Osteocyte (in vitro differentiated cells): ENCODE measurements at regions not wholly inside any gene's neighbourhood (a gene's known extent, or its start where the extent isn't known, plus 50 kb on each side); places are given as distances from the start of the nearest gene placed in this dataset.

Source experiments
- DNase-seq: peaks from one replicate; pipeline ENCODE4 v3.0.0; 2021; ENCODE audit warnings: mixed read lengths; ENCODE audit not compliant: unreplicated experiment; ENCODE audit errors: extremely low spot score
- H3K27ac Mint-ChIP-seq: one replicate; pipeline ENCODE4 v1.8.0; 2021; ENCODE audit warnings: mild to moderate bottlenecking, mixed read lengths; ENCODE audit not compliant: unreplicated experiment
- H3K27me3 Mint-ChIP-seq: one replicate; pipeline ENCODE4 v1.8.0; 2021; ENCODE audit warnings: mixed read lengths; ENCODE audit not compliant: unreplicated experiment
- H3K36me3 Mint-ChIP-seq: one replicate; pipeline ENCODE4 v1.8.0; 2021; ENCODE audit warnings: mixed read lengths; ENCODE audit not compliant: unreplicated experiment
- H3K4me1 Mint-ChIP-seq: one replicate; pipeline ENCODE4 v1.8.0; 2021; ENCODE audit warnings: mixed read lengths; ENCODE audit not compliant: unreplicated experiment
- H3K4me3 Mint-ChIP-seq: one replicate; pipeline ENCODE4 v1.8.0; 2021; ENCODE audit warnings: mild to moderate bottlenecking, moderate library complexity, mixed read lengths; ENCODE audit not compliant: unreplicated experiment
- H3K9me3 Mint-ChIP-seq: one replicate; pipeline ENCODE4 v1.8.0; 2021; ENCODE audit warnings: mixed read lengths; ENCODE audit not compliant: unreplicated experiment
- TF ChIP-seq, protein P1 (sequence below): fragments of 200-600 bp; sonication (generic); IDR thresholded peaks from 2 replicates; pipeline ENCODE4 v1.5.0; 2021; ENCODE audit warnings: antibody characterized with exemption, mild to moderate bottlenecking, moderate library complexity

DNA sequence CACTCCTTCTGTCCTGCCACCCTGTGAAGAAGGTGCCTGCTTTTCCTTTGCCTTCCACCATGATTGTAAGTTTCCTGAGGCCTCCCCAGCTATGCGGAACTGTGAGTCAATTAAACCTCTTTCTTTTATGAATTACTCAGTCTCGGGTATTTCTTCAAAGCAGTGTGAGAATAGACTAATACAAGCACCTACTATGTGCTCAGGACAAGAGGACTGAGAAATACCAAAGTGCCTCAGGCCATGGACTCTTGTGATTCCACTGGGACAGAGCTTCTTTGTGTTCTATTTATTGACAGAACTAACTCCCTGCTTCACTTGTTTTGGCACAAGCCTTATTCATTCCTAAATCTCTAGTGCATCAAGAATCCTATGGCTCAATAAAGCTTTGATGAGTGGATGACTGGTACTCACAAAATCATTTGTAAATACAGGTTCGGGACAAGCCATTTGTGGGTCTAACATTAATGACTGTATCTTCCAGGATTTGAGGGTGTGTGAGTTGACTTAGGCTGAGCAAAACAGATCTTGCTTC lies 204.2 kb downstream of the PDCD6IP start:
- no peaks in the 10 kb centered on the region for H3K36me3 Mint-ChIP-seq
- no peak overlapping the region for H3K4me3 Mint-ChIP-seq
- H3K4me1 Mint-ChIP-seq: peaks cover 24% of the 10 kb centered on the region
- no peaks in the 10 kb centered on the region for H3K27me3 Mint-ChIP-seq
- no peak overlapping the region for H3K27ac Mint-ChIP-seq
- TF ChIP-seq, protein P1, sequence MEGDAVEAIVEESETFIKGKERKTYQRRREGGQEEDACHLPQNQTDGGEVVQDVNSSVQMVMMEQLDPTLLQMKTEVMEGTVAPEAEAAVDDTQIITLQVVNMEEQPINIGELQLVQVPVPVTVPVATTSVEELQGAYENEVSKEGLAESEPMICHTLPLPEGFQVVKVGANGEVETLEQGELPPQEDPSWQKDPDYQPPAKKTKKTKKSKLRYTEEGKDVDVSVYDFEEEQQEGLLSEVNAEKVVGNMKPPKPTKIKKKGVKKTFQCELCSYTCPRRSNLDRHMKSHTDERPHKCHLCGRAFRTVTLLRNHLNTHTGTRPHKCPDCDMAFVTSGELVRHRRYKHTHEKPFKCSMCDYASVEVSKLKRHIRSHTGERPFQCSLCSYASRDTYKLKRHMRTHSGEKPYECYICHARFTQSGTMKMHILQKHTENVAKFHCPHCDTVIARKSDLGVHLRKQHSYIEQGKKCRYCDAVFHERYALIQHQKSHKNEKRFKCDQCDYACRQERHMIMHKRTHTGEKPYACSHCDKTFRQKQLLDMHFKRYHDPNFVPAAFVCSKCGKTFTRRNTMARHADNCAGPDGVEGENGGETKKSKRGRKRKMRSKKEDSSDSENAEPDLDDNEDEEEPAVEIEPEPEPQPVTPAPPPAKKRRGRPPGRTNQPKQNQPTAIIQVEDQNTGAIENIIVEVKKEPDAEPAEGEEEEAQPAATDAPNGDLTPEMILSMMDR: no peak
- no peak for DNase-seq
- H3K9me3 Mint-ChIP-seq: no peaks in the 10 kb centered on the region

DNA sequence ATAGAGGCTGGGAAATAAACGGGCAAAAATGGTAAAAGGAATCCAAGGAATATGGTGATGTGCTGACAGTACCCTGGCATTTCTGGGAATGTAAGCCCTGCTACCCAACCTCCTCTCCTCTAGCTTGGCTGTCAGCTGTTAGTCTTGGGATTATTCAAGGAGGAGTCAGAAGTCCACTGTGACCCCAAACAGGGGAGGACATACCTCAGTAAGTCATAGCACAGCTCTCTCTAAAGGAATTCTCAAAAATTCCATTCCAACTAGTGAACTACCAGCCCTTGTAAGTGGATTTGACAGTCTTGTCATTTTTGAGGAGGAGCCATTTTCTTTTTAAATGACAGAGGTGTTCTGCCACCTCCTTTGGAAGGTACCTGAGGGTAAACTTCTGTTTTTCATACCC lies 207.5 kb downstream of the PDCD6IP start:
- H3K27ac Mint-ChIP-seq: peak overlapping the region; percentile 83
- H3K36me3 Mint-ChIP-seq: no peaks in the 10 kb centered on the region
- H3K27me3 Mint-ChIP-seq: no peaks in the 10 kb centered on the region
- H3K4me1 Mint-ChIP-seq: peaks cover 43% of the 10 kb centered on the region
- no peaks in the 10 kb centered on the region for H3K9me3 Mint-ChIP-seq
- no peak for DNase-seq
- no peak overlapping the region for H3K4me3 Mint-ChIP-seq
- TF ChIP-seq, protein P1: no peak

DNA sequence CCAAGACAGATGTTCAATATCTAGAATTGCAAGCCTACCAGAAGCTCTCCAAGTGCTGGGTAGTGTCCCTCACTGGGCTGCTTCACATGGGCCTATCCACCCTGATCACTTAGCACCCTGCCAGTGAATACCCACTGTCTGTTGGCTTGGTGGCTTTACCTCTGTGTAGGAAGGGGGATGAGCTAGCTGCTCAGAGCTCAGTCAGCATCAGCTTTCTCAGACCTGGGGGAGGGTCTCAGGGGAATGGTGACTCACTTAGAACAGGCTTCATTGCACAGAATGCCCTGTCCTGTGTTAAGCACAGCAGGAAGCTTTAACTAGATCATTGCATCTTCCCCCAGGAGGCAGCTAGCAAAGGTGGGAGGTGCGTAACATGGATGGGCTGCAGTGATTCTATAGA lies 209.8 kb downstream of the PDCD6IP start:
- Mint-ChIP-seq H3K9me3 (no peaks in the 10 kb centered on the region), H3K4me1 (peaks cover 63% of the 10 kb centered on the region), H3K36me3 (no peaks in the 10 kb centered on the region), H3K27me3 (no peaks in the 10 kb centered on the region), H3K27ac (peak overlapping the region; percentile 55), H3K4me3 (no peak overlapping the region)
- TF ChIP-seq, protein P1: no peak
- no peak for DNase-seq

DNA sequence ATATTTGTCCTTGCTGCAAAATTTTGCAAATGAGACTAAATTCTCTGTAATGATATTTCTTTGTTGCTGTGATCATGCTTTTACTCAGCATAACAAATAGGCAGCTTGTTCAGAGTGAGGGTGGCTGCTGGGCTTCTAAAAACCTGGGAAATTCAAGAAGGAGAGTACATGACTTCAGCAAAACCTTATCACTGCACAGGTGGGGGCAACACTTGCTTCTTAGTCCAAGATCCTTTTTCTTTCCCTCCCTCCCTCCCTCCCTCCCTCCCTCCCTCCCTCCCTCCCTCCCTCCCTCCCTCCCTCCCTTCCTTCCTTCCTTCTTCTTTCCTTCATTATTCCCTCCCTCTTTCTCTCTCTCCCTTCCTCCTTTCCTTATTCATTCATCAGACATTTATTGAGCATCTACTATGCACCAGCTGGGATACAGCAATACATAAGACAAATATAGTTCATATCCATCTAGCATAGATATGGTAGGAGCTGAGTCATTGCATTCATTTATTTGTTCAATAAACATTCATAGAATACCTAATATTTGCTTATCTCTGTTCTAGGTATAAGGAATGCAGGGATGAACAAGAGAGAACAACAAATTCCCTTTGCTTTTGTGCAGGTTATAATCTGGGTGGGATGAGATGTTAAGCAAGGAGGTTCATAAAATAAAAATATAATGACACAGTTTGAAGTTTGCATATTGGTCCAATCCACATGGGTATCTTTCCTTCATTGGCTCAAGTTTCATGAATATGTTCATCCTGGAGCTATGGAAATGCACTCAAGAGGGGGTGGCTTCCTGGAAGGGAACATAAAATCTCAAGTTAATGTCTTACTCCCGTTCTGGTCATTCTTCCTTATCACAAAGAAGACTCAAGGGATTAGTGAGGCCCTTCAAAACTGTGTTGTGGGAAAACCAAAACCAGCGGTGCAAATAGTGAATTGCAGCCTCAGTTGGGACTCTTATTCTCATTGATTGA lies 210.7 kb downstream of the PDCD6IP start:
- no peaks in the 10 kb centered on the region for H3K9me3 Mint-ChIP-seq
- no peak for DNase-seq
- no peaks in the 10 kb centered on the region for H3K36me3 Mint-ChIP-seq
- TF ChIP-seq, protein P1: no peak
- H3K27me3 Mint-ChIP-seq: no peaks in the 10 kb centered on the region
- H3K27ac Mint-ChIP-seq: peak overlapping the region; percentile 55
- H3K4me3 Mint-ChIP-seq: no peak overlapping the region
- peaks cover 66% of the 10 kb centered on the region for H3K4me1 Mint-ChIP-seq
